Lung (tissue), 11 donors: ENCODE measurements at regions not wholly inside any gene's neighbourhood (a gene's known extent, or its start where the extent isn't known, plus 50 kb on each side); places are given as distances from the start of the nearest gene placed in this dataset.
"Not testable (repeated sequence)": the region's sequence is repeated elsewhere in the genome, so short reads cannot be mapped to it uniquely, and the experiment has no call there.

Source experiments
- ATAC-seq: fragments of 200-7000 bp; cut with Tn5 transposase; one replicate; pipeline ENCODE4 v1.9.1; 2020; ENCODE audit warnings: moderate number of reproducible peaks; ENCODE audit not compliant: insufficient read depth, low FRiP score
- DNase-seq, 3 donors: peaks; one replicate each; pipeline ENCODE4 v3.0.0-alpha.2; 2013 to 2017
- H3K27ac ChIP-seq, 2 donors: one replicate each; pipeline ENCODE4 v1.5.1; 2013; ENCODE audit warnings: mild to moderate bottlenecking in 2 of 2, moderate library complexity in 2 of 2, control low read depth in 1 of 2, inconsistent platforms in 1 of 2, low read depth in 1 of 2, low read length in 1 of 2
- H3K27me3 ChIP-seq, 3 donors: one replicate each; pipeline ENCODE4 v1.5.1; 2013; ENCODE audit warnings: low read length in 2 of 3; ENCODE audit not compliant: control insufficient read depth in 3 of 3, insufficient read depth in 3 of 3
- H3K36me3 ChIP-seq, 4 donors: one replicate each; pipeline ENCODE4 v1.5.1; 2013; ENCODE audit warnings: low read length in 4 of 4, mild to moderate bottlenecking in 1 of 4, moderate library complexity in 1 of 4; ENCODE audit not compliant: control insufficient read depth in 4 of 4, insufficient read depth in 4 of 4
- H3K4me1 ChIP-seq, 5 donors: one replicate each; pipeline ENCODE4 v1.5.1; 2013; ENCODE audit warnings: low read length in 5 of 5, mild to moderate bottlenecking in 2 of 5, moderate library complexity in 1 of 5; ENCODE audit not compliant: control insufficient read depth in 5 of 5, insufficient read depth in 5 of 5
- H3K4me3 ChIP-seq: one replicate; pipeline ENCODE4 v1.5.1; 2013; ENCODE audit warnings: mild to moderate bottlenecking, control low read depth, moderate library complexity
- H3K9ac ChIP-seq, 2 donors: one replicate each; pipeline ENCODE4 v1.5.1; 2013; ENCODE audit warnings: low read length in 2 of 2, control low read depth in 1 of 2; ENCODE audit not compliant: insufficient read depth in 1 of 2
- H3K9me3 ChIP-seq, 4 donors: one replicate each; pipeline ENCODE4 v1.5.1; 2013; ENCODE audit warnings: low read length in 3 of 4, mild to moderate bottlenecking in 1 of 4, moderate library complexity in 1 of 4; ENCODE audit not compliant: control insufficient read depth in 4 of 4, insufficient read depth in 3 of 4
- CTCF ChIP-seq: IDR thresholded peaks from 2 replicates; pipeline ENCODE4 v1.5.1; 2012; ENCODE audit warnings: mild to moderate bottlenecking; ENCODE audit errors: control extremely low read depth, extremely low read depth
- WGBS, 2 donors: extraction: QIAGEN DNeasy Blood & Tissue Kit; methylation state at CpG; one replicate each; pipeline ENCODE4 v1.1.7; 2013; 5-methylcytosine and 5-hydroxymethylcytosine counted together
- donor health status: control.
- donor health status: control.
- donor health status: Bipolar disorder and iron deficiency.
- donor health status: healthy.
- donor health status: DM: yes; HTN: yes; CAD: no.

- no peaks in the 10 kb centered on the region for H3K36me3 ChIP-seq
- H3K27ac ChIP-seq = no peak overlapping the region
- no peaks in the 10 kb centered on the region for H3K27me3 ChIP-seq
- no peak for TF ChIP-seq CTCF
- ATAC-seq = no peak
- H3K9ac ChIP-seq = no peak overlapping the region
- H3K4me1 ChIP-seq = no peaks in the 10 kb centered on the region
- H3K4me3 ChIP-seq = no peak overlapping the region
- no peaks in the 10 kb centered on the region for H3K9me3 ChIP-seq
- DNase-seq = no peak
Measured at GRCh38 chr10:111319866-111320265, 243.0 kb downstream of the ADRA2A start.

DNA sequence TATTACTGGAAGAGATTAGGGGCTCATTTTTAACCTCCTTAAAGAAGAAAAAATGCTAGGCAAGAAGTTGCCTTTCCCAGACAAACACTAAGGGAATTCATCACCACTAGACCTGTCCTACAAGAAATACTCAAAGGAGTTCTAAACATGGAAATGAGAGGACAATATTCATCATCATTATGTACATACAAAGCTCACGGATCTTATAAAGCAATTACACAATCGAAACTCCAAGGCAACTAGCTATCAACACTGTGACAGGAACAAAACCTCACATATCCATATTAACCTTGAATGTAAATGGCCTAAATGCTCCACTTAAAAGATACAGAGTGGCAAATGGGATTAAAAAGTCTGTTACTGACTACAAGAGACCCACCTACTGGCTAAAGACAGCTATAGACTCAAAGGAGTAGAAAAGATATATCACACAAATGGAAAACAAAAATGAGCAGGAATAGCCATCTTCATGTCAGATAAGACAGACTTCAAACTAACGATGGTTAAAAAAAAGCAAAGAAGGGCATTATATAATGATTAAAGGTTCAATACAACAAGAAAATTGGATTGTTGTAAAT is 246.6 kb downstream of the ADRA2A start:
- ATAC-seq = no peak
- Histone ChIP-seq H3K27me3 (no peaks in the 10 kb centered on the region), H3K4me1 (no peaks in the 10 kb centered on the region), H3K4me3 (no peak overlapping the region), H3K27ac (no peak overlapping the region), H3K9ac (no peak overlapping the region), H3K36me3 (no peaks in the 10 kb centered on the region), H3K9me3 (no peaks in the 10 kb centered on the region)
- WGBS, 2 donors = 73 to 82% methylated on average over 3 of the region's 3 CpGs
- TF ChIP-seq CTCF = no peak
- DNase-seq = no peak

- H3K9me3 ChIP-seq, H3K4me3 ChIP-seq, ATAC-seq, H3K27ac ChIP-seq, H3K4me1 ChIP-seq, H3K9ac ChIP-seq, H3K27me3 ChIP-seq, H3K36me3 ChIP-seq, DNase-seq: not testable (repeated sequence)
- WGBS, 2 donors = 58 to 84% methylated on average over 1 of the region's 1 CpG
Measured at GRCh38 chr10:111332174-111332573, 255.3 kb downstream of the ADRA2A start.

GRCh38 chr10:111335826-111336225 is 259.0 kb downstream of the ADRA2A start:
- WGBS, 2 donors = 79 to 90% methylated on average over 2 of the region's 2 CpGs
- no peak overlapping the region for H3K9ac ChIP-seq
- no peak for TF ChIP-seq CTCF
- DNase-seq (no peak), ATAC-seq (no peak)
- no peak overlapping the region for H3K27ac ChIP-seq
- H3K4me3 ChIP-seq = no peak overlapping the region
- H3K4me1 ChIP-seq = no peaks in the 10 kb centered on the region
- H3K9me3 ChIP-seq = peaks cover 0 to 4% (median 1%) of the 10 kb centered on the region in 4 donors
- no peaks in the 10 kb centered on the region for H3K36me3 ChIP-seq
- no peaks in the 10 kb centered on the region for H3K27me3 ChIP-seq
